Transverse colon (tissue), 4 donors: ENCODE measurements at regions not wholly inside any gene's neighbourhood (a gene's known extent, or its start where the extent isn't known, plus 50 kb on each side); places are given as distances from the start of the nearest gene placed in this dataset.

Experiments
- DNase-seq: peaks from one replicate; pipeline ENCODE4 v3.0.0-alpha.2; 2019
- H3K27ac ChIP-seq, 4 donors: fragments of 200-600 bp; sonication (generic); 2 replicates each; pipeline ENCODE4 v1.5.1; 2016 to 2018; ENCODE audit warnings: inconsistent platforms in 4 of 4
- H3K27me3 ChIP-seq: fragments of 200-600 bp; sonication (generic); 2 replicates; pipeline ENCODE4 v1.5.1; 2017; ENCODE audit warnings: inconsistent platforms
- H3K36me3 ChIP-seq, 4 donors: fragments of 200-600 bp; sonication (generic); 2 replicates each; pipeline ENCODE4 v1.5.1; 2017 to 2019; ENCODE audit warnings: inconsistent platforms in 4 of 4
- H3K4me1 ChIP-seq, 4 donors: fragments of 200-600 bp; sonication (generic); 2 replicates each; pipeline ENCODE4 v1.5.1; 2017 to 2020; ENCODE audit warnings: inconsistent platforms in 4 of 4
- H3K4me3 ChIP-seq, 4 donors: fragments of 200-600 bp; sonication (generic); 1 replicate in 1 of 4; 2 replicates in 3 of 4; pipeline versions ENCODE4 v1.5.1 to v1.6.1; 2017 to 2019; ENCODE audit warnings: inconsistent platforms in 4 of 4
- H3K9me3 ChIP-seq, 2 donors: fragments of 200-600 bp; sonication (generic); 2 replicates each; pipeline ENCODE4 v1.5.1; 2017 to 2019; ENCODE audit warnings: inconsistent platforms in 2 of 2
- EP300 ChIP-seq: sonication (generic); formaldehyde crosslinking; IDR thresholded peaks from one replicate; pipeline ENCODE4 v1.6.1; 2017; ENCODE audit warnings: antibody characterized with exemption, low read depth
- POLR2A ChIP-seq: fragments of 450-650 bp; IDR thresholded peaks from one replicate; pipeline ENCODE4 v1.6.1; 2016; ENCODE audit warnings: antibody characterized with exemption, mild to moderate bottlenecking, moderate library complexity
- POLR2AphosphoS5 ChIP-seq, 3 donors: sonication (generic); formaldehyde crosslinking; IDR thresholded peaks; one replicate each; pipeline ENCODE4 v1.6.1; 2016; ENCODE audit warnings: antibody characterized with exemption in 3 of 3
- WGBS, 2 donors: methylation state at CpG; one replicate each; pipeline ENCODE4 v1.1.5; 2018; ENCODE audit warnings: low coverage in 1 of 2; 5-methylcytosine and 5-hydroxymethylcytosine counted together
- in situ Hi-C, 4 donors: fragments of 200-750 bp; cut with MboI; loops; one replicate each; pipeline versions ENCODE4 v1.15.0 to v1.15.1; 2017; ENCODE audit warnings: low sequenced_read_pairs in 3 of 4, low pct_ligation_motif_present in 1 of 4, low pct_unique_long_range_greater_than_20kb in 1 of 4
- intact Hi-C: fragments of 100-400 bp; cut with DNase I; formaldehyde crosslinking; loops from one replicate; pipeline ENCODE4 v1.15.1; 2023; ENCODE audit warnings: low total_unique reads
- TF ChIP-seq, protein P1 (sequence below), 5 experiments: fragments of 200-600 bp in 3 of 5; fragments of 450-650 bp in 2 of 5; sonication (generic) in 3 of 5; IDR thresholded peaks; 1 replicate in 2 of 5; 2 replicates in 3 of 5; pipeline ENCODE4 v1.5.1; 2016 to 2017; ENCODE audit warnings: antibody characterized with exemption in 5 of 5, inconsistent platforms in 3 of 5, mild to moderate bottlenecking in 2 of 5, moderate library complexity in 1 of 5

DNA sequence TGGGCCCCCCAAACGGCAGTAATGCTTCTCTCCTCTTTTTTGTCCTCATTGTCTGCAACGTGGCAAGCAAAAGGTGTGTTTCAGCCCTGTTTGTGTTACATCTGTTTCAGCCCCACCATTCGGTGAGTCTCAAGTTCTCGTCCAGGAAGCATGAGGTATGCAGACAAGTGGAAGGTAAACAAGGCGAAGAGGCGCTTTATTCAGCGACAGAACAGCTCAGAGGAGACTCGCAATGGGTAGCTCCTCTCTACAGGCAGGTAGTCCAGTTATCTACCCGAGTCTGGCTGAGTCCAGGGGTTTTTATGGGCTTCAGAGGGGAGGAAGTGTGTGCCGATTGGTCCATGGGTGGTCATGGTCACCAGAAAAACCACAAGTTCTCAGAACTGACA is 733.4 kb upstream of the CDH7 start:
- Histone ChIP-seq H3K4me1 (no peaks in the 10 kb centered on the region), H3K36me3 (no peaks in the 10 kb centered on the region), H3K9me3 (no peaks in the 10 kb centered on the region), H3K4me3 (no peak overlapping the region), H3K27ac (no peak overlapping the region), H3K27me3 (no peaks in the 10 kb centered on the region)
- 84 to 100% methylated on average over 2 to 10 of the region's 10 CpGs for WGBS, 2 donors
- intact Hi-C loops: no loop called here
- in situ Hi-C loops: no loop called here
- TF ChIP-seq POLR2AphosphoS5 (IDR thresholded peaks at IDR 0.05) (no peak), EP300 (no peak), POLR2A (no peak)
- TF ChIP-seq, protein P1, sequence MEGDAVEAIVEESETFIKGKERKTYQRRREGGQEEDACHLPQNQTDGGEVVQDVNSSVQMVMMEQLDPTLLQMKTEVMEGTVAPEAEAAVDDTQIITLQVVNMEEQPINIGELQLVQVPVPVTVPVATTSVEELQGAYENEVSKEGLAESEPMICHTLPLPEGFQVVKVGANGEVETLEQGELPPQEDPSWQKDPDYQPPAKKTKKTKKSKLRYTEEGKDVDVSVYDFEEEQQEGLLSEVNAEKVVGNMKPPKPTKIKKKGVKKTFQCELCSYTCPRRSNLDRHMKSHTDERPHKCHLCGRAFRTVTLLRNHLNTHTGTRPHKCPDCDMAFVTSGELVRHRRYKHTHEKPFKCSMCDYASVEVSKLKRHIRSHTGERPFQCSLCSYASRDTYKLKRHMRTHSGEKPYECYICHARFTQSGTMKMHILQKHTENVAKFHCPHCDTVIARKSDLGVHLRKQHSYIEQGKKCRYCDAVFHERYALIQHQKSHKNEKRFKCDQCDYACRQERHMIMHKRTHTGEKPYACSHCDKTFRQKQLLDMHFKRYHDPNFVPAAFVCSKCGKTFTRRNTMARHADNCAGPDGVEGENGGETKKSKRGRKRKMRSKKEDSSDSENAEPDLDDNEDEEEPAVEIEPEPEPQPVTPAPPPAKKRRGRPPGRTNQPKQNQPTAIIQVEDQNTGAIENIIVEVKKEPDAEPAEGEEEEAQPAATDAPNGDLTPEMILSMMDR (IDR thresholded peaks at IDR 0.05): no peak
- no peak for DNase-seq

DNA sequence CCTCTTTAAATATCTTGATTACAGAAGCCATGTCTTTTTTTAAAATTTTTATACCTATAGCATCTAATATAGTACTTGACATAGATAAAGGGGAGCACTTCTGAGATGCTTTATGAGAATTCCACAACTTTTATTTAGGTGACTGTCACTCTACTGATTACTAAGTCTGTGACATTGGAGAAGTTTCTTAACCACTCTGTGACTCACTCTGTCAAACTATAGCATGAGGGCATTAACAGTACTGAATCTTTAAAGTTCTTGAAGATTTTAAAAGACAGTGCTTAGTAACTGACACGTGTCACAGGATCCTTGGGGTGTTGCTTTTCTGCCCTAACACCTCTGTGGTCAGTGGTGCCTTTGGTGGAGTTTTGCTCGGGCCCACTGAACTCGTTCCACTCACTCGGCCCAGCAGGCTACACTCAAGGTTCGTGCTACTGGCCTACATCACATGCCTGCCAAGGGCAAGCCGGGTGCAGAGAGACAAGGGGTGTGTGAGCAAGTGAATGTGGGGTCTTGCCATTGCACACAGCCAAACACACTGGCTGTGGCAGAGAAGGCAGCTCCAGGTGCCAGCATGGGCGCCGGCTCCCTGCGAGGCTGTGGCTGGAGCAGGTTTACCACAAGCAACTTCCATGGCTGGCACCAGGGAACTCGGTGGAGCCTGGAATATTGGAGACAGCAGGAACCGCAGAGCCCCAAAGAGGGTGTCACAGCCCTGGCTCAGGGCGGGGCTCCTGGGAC is 734.0 kb upstream of the CDH7 start:
- in situ Hi-C loops: no loop called here
- DNase-seq: no peak
- no peaks in the 10 kb centered on the region for H3K4me1 ChIP-seq
- H3K9me3 ChIP-seq: no peaks in the 10 kb centered on the region
- intact Hi-C loops: no loop called here
- no peak overlapping the region for H3K27ac ChIP-seq
- TF ChIP-seq POLR2AphosphoS5 (IDR thresholded peaks at IDR 0.05): no peak
- no peak for TF ChIP-seq EP300
- TF ChIP-seq POLR2A: no peak
- TF ChIP-seq, protein P1 (IDR thresholded peaks at IDR 0.05): no peak
- no peaks in the 10 kb centered on the region for H3K27me3 ChIP-seq
- H3K4me3 ChIP-seq: no peak overlapping the region
- H3K36me3 ChIP-seq: no peaks in the 10 kb centered on the region
- 83% methylated on average over 12 of the region's 12 CpGs; no CpG with 5 or more reads in 1 of the 2 donors for WGBS, 2 donors

DNA sequence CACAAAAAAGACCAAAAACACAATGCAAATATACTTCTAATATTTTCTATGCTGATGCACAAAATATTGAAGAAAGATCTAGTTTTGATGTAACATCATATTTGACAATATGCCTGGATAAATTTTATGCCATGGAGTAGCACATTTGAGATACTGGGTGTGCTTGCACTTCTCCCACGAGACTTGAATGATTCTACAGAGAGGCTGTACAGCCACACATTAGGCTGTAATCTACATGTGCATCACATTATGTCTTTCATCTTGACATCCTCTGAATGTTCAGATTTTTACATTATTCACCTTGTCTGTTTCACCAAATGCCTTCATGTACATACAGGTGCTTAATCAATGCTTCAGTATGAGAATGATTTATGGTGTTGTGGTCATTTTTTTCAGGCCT is 756.4 kb upstream of the CDH7 start:
- Histone ChIP-seq H3K27me3 (no peaks in the 10 kb centered on the region), H3K36me3 (no peaks in the 10 kb centered on the region), H3K27ac (no peak overlapping the region), H3K4me1 (peaks cover 0 to 3% (median 0%) of the 10 kb centered on the region in 4 donors), H3K9me3 (no peaks in the 10 kb centered on the region), H3K4me3 (no peak overlapping the region)
- TF ChIP-seq POLR2A (no peak), POLR2AphosphoS5 (IDR thresholded peaks at IDR 0.05) (no peak), EP300 (no peak)
- TF ChIP-seq, protein P1 (IDR thresholded peaks at IDR 0.05): no peak
- WGBS, 2 donors: 53 to 60% methylated on average over 1 of the region's 1 CpG
- intact Hi-C loops: no loop called here
- in situ Hi-C loops: no loop called here
- no peak for DNase-seq

DNA sequence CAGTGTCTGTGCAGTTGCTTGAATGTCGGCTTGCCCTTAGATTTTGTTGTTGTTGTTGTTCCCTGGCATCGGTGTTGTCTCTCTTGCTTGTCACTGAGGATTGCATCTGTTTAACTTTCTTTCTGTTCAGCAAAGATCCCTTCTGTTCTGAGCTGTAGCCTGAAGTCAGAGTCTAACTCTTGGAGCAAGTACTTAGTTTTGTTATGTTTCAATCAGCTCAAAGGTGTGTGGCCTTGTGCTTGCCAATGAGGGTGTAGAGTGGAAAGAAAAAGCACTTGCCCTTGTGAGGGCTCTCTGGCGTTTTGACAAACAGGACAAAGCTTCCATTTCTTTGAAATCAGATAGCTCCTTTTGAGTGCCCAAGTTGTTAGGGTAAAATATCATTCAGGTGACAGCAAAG is 757.1 kb upstream of the CDH7 start:
- Histone ChIP-seq H3K4me3 (no peak overlapping the region), H3K9me3 (no peaks in the 10 kb centered on the region), H3K4me1 (peaks cover 0 to 3% (median 0%) of the 10 kb centered on the region in 4 donors), H3K36me3 (no peaks in the 10 kb centered on the region), H3K27ac (no peak overlapping the region), H3K27me3 (no peaks in the 10 kb centered on the region)
- DNase-seq: no peak
- intact Hi-C loops: no loop called here
- in situ Hi-C loops: no loop called here
- TF ChIP-seq POLR2AphosphoS5 (IDR thresholded peaks at IDR 0.05): no peak
- TF ChIP-seq EP300: no peak
- TF ChIP-seq, protein P1 (IDR thresholded peaks at IDR 0.05): no peak
- TF ChIP-seq POLR2A: no peak
- WGBS, 2 donors: 68 to 83% methylated on average over 3 of the region's 3 CpGs
